ENCODE measurements at regions not wholly inside any gene's neighbourhood (a gene's known extent, or its start where the extent isn't known, plus 50 kb on each side); places are given as distances from the start of the nearest gene placed in this dataset.
"Not testable (repeated sequence)": the region's sequence is repeated elsewhere in the genome, so short reads cannot be mapped to it uniquely, and the experiment has no call there.

DNA sequence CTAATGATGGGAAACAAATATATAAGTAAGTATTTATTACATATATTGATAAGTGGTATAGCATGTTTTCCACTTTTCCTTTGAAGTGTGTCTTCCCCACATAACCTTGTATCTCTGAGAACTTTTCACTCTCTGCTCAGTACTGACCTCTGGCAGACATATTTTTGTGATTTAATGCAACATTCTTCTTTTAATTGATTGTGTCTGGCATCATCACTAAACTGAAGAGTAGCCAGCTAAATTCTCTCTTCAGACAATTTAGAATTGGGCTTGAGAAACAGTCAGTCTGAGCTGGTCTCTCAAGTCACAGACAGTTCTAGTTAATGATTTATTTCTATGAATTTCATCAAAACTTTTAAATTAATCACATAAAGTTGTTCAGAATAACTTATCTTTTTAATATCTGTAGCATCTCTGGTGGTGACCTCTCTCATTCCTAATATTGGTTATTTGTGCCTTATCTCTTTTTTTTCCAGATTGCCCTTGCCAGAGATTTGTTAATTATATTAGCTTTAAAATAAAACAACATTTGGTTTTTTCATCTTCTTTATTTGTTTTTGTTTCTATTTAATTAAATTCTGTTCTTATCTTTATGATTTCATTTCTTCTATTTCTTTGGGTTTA lies 230.0 kb upstream of the VLDLR start:
- not testable (repeated sequence) for H3K4me1 Mint-ChIP-seq; H4K20me1 ChIP-seq (replicated peaks; ENCODE audit: insufficient read depth); H3K27me3 Mint-ChIP-seq (ENCODE audit: insufficient read depth, low read depth, poor library complexity); H3K4me1 ChIP-seq (ENCODE audit: insufficient read depth); H3K27me3 ChIP-seq (ENCODE audit: insufficient read depth); H3K36me3 ChIP-seq (ENCODE audit: insufficient read depth); ATAC-seq; H2AFZ ChIP-seq; H3K4me3 ChIP-seq; H3F3A ChIP-seq (replicated peaks; ENCODE audit: low read depth); H3K79me2 ChIP-seq (replicated peaks; ENCODE audit: insufficient read depth); DNase-seq (ENCODE audit: low spot score); H3K27ac ChIP-seq (ENCODE audit: low read depth); H3K4me2 ChIP-seq; H3K27ac Mint-ChIP-seq; H3K9me2 ChIP-seq (ENCODE audit: insufficient read depth); H3K4me3 Mint-ChIP-seq
- peaks cover 35% of the 10 kb centered on the region for H3K9me3 Mint-ChIP-seq
- peaks cover 24% of the 10 kb centered on the region for H3K36me3 Mint-ChIP-seq (ENCODE audit: low read depth)

DNA sequence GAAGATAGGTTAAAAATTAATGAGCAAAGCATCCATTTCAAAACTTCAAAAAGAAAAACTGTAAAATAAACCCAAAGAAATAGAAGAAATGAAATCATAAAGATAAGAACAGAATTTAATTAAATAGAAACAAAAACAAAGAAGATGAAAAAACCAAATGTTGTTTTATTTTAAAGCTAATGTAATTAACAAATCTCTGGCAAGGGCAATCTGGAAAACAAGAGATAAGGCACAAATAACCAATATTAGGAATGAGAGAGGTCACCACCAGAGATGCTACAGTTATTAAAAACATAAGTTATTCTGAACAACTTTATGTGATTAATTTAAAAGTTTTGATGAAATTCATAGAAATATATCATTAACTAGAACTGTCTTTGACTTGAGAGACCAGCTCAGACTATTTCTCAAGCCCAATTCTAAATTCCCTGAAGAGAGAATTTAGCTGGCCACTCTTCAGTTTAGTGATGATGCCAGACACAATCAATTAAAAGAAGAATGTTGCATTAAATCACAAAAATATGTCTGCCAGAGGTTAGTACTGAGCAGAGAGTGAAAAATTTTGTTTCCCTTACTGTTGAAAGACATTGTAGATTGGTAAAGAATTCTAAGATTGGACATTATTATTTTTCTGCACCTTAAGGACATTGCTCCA lies 227.4 kb upstream of the VLDLR start:
- not testable (repeated sequence) for H3K4me3 Mint-ChIP-seq; H3K36me3 ChIP-seq (ENCODE audit: insufficient read depth); H3K27ac ChIP-seq (ENCODE audit: low read depth); H3K4me3 ChIP-seq; H3K4me2 ChIP-seq; H2AFZ ChIP-seq; H3K27ac Mint-ChIP-seq; H3F3A ChIP-seq (replicated peaks; ENCODE audit: low read depth); H3K27me3 ChIP-seq (ENCODE audit: insufficient read depth); ATAC-seq; H3K4me1 ChIP-seq (ENCODE audit: insufficient read depth); H3K27me3 Mint-ChIP-seq (ENCODE audit: insufficient read depth, low read depth, poor library complexity); H3K9me2 ChIP-seq (ENCODE audit: insufficient read depth); DNase-seq (ENCODE audit: low spot score); H3K79me2 ChIP-seq (replicated peaks; ENCODE audit: insufficient read depth); H4K20me1 ChIP-seq (replicated peaks; ENCODE audit: insufficient read depth); H3K4me1 Mint-ChIP-seq
- Mint-ChIP-seq H3K9me3 (peaks cover 34% of the 10 kb centered on the region), H3K36me3 (ENCODE audit: low read depth) (peaks cover 16% of the 10 kb centered on the region)

DNA sequence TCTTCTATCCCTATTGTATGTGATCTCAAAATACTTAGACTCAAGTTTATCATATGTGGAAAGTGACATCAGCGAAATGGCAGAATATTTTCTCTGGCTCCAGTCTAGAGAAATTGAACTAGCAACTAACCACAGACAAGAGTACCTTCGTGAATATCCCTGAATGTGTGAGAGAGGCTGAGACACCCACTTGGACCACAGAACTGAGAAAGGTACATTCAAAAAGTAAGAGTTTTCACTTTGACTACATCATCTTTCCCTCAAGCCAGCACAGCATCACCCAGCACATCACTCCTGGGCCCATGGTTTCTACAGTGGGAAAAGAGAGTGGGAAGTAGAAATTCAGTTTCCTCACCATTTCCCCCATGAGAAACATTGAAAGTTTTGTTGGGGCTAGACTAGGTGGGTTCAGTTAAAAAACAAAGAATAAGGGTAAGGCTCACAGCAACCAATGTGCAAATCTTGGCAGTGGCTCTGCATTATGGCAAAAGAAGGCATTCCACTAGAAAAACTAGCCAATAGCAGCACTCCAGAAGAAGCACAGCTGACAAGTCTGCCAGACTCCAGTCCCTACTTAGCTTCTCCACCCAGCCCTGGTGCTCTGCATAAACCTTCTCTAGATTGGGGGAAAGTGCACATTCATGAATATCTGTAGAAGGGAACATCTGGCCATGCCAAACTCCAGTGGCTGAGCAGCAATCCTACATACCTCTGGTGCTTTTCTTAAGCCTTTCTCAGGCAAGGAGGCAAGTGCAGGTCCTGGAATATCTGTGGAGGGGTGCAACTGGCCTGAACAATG lies 225.6 kb upstream of the VLDLR start:
- no peaks in the 10 kb centered on the region for H3K27me3 Mint-ChIP-seq (ENCODE audit: insufficient read depth, low read depth, poor library complexity)
- no peak overlapping the region for H3K27ac Mint-ChIP-seq
- H3K4me2 ChIP-seq = no peak overlapping the region
- no peaks in the 10 kb centered on the region for H3F3A ChIP-seq (replicated peaks; ENCODE audit: low read depth)
- peaks cover 9% of the 10 kb centered on the region; the same call in 2 of the 3 replicates for H3K36me3 Mint-ChIP-seq (ENCODE audit: low read depth)
- no peaks in the 10 kb centered on the region for H3K4me1 Mint-ChIP-seq
- H3K27me3 ChIP-seq (ENCODE audit: insufficient read depth) = no peaks in the 10 kb centered on the region
- no peaks in the 10 kb centered on the region for H4K20me1 ChIP-seq (replicated peaks; ENCODE audit: insufficient read depth)
- ATAC-seq = no peak
- H3K9me3 Mint-ChIP-seq = peaks cover 30% of the 10 kb centered on the region
- no peaks in the 10 kb centered on the region for H3K9me2 ChIP-seq (ENCODE audit: insufficient read depth)
- H3K4me1 ChIP-seq (ENCODE audit: insufficient read depth) = no peaks in the 10 kb centered on the region
- DNase-seq (ENCODE audit: low spot score) = no peak
- H2AFZ ChIP-seq = no peak overlapping the region
- H3K4me3 ChIP-seq = no peak overlapping the region
- H3K36me3 ChIP-seq (ENCODE audit: insufficient read depth) = no peaks in the 10 kb centered on the region
- H3K4me3 Mint-ChIP-seq = no peak overlapping the region
- no peaks in the 10 kb centered on the region for H3K79me2 ChIP-seq (replicated peaks; ENCODE audit: insufficient read depth)
- no peak overlapping the region for H3K27ac ChIP-seq (ENCODE audit: low read depth)
- no peak for TF ChIP-seq EZH2phosphoT487 (IDR thresholded peaks at IDR 0.05; ENCODE audit: unreplicated experiment)
- TF ChIP-seq, protein P1, sequence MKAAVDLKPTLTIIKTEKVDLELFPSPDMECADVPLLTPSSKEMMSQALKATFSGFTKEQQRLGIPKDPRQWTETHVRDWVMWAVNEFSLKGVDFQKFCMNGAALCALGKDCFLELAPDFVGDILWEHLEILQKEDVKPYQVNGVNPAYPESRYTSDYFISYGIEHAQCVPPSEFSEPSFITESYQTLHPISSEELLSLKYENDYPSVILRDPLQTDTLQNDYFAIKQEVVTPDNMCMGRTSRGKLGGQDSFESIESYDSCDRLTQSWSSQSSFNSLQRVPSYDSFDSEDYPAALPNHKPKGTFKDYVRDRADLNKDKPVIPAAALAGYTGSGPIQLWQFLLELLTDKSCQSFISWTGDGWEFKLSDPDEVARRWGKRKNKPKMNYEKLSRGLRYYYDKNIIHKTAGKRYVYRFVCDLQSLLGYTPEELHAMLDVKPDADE (IDR thresholded peaks at IDR 0.05) = no peak
- TF ChIP-seq, protein P2, sequence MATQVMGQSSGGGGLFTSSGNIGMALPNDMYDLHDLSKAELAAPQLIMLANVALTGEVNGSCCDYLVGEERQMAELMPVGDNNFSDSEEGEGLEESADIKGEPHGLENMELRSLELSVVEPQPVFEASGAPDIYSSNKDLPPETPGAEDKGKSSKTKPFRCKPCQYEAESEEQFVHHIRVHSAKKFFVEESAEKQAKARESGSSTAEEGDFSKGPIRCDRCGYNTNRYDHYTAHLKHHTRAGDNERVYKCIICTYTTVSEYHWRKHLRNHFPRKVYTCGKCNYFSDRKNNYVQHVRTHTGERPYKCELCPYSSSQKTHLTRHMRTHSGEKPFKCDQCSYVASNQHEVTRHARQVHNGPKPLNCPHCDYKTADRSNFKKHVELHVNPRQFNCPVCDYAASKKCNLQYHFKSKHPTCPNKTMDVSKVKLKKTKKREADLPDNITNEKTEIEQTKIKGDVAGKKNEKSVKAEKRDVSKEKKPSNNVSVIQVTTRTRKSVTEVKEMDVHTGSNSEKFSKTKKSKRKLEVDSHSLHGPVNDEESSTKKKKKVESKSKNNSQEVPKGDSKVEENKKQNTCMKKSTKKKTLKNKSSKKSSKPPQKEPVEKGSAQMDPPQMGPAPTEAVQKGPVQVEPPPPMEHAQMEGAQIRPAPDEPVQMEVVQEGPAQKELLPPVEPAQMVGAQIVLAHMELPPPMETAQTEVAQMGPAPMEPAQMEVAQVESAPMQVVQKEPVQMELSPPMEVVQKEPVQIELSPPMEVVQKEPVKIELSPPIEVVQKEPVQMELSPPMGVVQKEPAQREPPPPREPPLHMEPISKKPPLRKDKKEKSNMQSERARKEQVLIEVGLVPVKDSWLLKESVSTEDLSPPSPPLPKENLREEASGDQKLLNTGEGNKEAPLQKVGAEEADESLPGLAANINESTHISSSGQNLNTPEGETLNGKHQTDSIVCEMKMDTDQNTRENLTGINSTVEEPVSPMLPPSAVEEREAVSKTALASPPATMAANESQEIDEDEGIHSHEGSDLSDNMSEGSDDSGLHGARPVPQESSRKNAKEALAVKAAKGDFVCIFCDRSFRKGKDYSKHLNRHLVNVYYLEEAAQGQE (IDR thresholded peaks at IDR 0.05; ENCODE audit: unreplicated experiment) = no peak
- no peak for TF ChIP-seq ZNF114 (CRISPR knock-in tag; IDR thresholded peaks at IDR 0.05)
- no peak for TF ChIP-seq NANOG (IDR thresholded peaks at IDR 0.05; ENCODE audit: borderline replicate concordance)
- no peak for TF ChIP-seq JUNB (IDR thresholded peaks at IDR 0.05; ENCODE audit: unreplicated experiment)
- TF ChIP-seq, protein P3, sequence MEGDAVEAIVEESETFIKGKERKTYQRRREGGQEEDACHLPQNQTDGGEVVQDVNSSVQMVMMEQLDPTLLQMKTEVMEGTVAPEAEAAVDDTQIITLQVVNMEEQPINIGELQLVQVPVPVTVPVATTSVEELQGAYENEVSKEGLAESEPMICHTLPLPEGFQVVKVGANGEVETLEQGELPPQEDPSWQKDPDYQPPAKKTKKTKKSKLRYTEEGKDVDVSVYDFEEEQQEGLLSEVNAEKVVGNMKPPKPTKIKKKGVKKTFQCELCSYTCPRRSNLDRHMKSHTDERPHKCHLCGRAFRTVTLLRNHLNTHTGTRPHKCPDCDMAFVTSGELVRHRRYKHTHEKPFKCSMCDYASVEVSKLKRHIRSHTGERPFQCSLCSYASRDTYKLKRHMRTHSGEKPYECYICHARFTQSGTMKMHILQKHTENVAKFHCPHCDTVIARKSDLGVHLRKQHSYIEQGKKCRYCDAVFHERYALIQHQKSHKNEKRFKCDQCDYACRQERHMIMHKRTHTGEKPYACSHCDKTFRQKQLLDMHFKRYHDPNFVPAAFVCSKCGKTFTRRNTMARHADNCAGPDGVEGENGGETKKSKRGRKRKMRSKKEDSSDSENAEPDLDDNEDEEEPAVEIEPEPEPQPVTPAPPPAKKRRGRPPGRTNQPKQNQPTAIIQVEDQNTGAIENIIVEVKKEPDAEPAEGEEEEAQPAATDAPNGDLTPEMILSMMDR (conservative IDR thresholded peaks at IDR 0.05; ENCODE audit: low read depth in 2 of 2) = no peak
- no peak for TF ChIP-seq STAT1 (IDR thresholded peaks at IDR 0.05; ENCODE audit: unreplicated experiment)
- no peak for TF ChIP-seq POLR2AphosphoS5 (IDR thresholded peaks at IDR 0.05; ENCODE audit: low read depth)
- TF ChIP-seq CREB1 (CRISPR knock-in tag; IDR thresholded peaks at IDR 0.05; ENCODE audit: low read depth) = no peak
- no peak for TF ChIP-seq EZH2 (IDR thresholded peaks at IDR 0.05; ENCODE audit: low read depth, unreplicated experiment)
- TF ChIP-seq ZNF331 (CRISPR knock-in tag; IDR thresholded peaks at IDR 0.05; ENCODE audit: low read depth) = no peak
